ENCODE measurements at regions not wholly inside any gene's neighbourhood (a gene's known extent, or its start where the extent isn't known, plus 50 kb on each side); places are given as distances from the start of the nearest gene placed in this dataset.

- no peak for TF ChIP-seq CTCF (IDR thresholded peaks at IDR 0.05; ENCODE audit: low read length)
- TF ChIP-seq EZH2 (IDR thresholded peaks at IDR 0.05; ENCODE audit: borderline replicate concordance, low read length) = no peak
Observed at GRCh38 chr12:46493150-46493833, 120.7 kb upstream of the SLC38A2 start.
